PC-9 (cell line): ENCODE measurements at regions not wholly inside any gene's neighbourhood (a gene's known extent, or its start where the extent isn't known, plus 50 kb on each side); places are given as distances from the start of the nearest gene placed in this dataset.

Source experiments
- BruUV-seq: library from RNA; stranded (reverse); fragments of 400-500 nt; replicated peaks from 2 replicates; lab custom pipeline; 2021; lab: Mats Ljungman, UMichigan
- CTCF ChIA-PET: fragments of 300-600 bp; sonication (Branson Sonifier 250); formaldehyde crosslinking; loops from one replicate; lab custom pipeline; 2022; ENCODE audit warnings: antibody characterized with exemption; lab: Charles Lee
- POLR2A ChIA-PET: fragments of 300-600 bp; sonication (Branson Sonifier 250); formaldehyde crosslinking; loops from one replicate; lab custom pipeline; 2022; ENCODE audit warnings: antibody characterized with exemption; ENCODE audit not compliant: unreplicated experiment; lab: Charles Lee
- DNase-seq, 2 experiments: peaks; one replicate each; pipeline versions ENCODE4 v3.0.0 to v3.0.0-alpha.2; 2015 to 2022; ENCODE audit warnings: mixed read lengths in 1 of 2
- H2AFZ ChIP-seq: fragments of 200-600 bp; sonication (generic); 2 replicates; pipeline ENCODE4 v1.8.1; 2017; ENCODE audit warnings: antibody characterized with exemption
- H3F3A ChIP-seq: fragments of 200-600 bp; sonication (generic); 2 replicates; pipeline ENCODE4 v1.8.1; 2017; ENCODE audit warnings: antibody characterized with exemption, mild to moderate bottlenecking, low read depth; ENCODE audit not compliant: insufficient read depth
- H3K27ac ChIP-seq: fragments of 200-600 bp; sonication (generic); 2 replicates; pipeline ENCODE4 v1.6.1; 2016; ENCODE audit warnings: mixed run types
- H3K27me3 ChIP-seq: fragments of 200-600 bp; sonication (generic); 2 replicates; pipeline ENCODE4 v1.6.1; 2016; ENCODE audit warnings: low read depth, mixed run types; ENCODE audit not compliant: insufficient read depth
- H3K36me3 ChIP-seq: fragments of 200-600 bp; sonication (generic); 2 replicates; pipeline ENCODE4 v1.6.1; 2016; ENCODE audit warnings: low read depth, mixed run types
- H3K4me1 ChIP-seq: fragments of 200-600 bp; sonication (generic); replicated peaks from 2 replicates; pipeline ENCODE4 v1.6.1; 2016; ENCODE audit warnings: mixed run types; ENCODE audit not compliant: insufficient read depth
- H3K4me2 ChIP-seq: fragments of 200-600 bp; sonication (generic); 2 replicates; pipeline ENCODE4 v1.6.1; 2017; ENCODE audit warnings: mixed run types
- H3K4me3 ChIP-seq: fragments of 200-600 bp; sonication (generic); 2 replicates; pipeline ENCODE4 v1.6.1; 2016; ENCODE audit warnings: mixed run types
- H3K79me2 ChIP-seq: fragments of 200-600 bp; sonication (generic); 2 replicates; pipeline ENCODE4 v1.6.1; 2017; ENCODE audit warnings: low read depth, mixed run types
- H3K9me2 ChIP-seq: fragments of 200-600 bp; sonication (generic); 2 replicates; pipeline ENCODE4 v1.8.1; 2017; ENCODE audit warnings: mild to moderate bottlenecking; ENCODE audit not compliant: insufficient read depth
- H3K9me3 ChIP-seq: fragments of 200-600 bp; sonication (generic); 2 replicates; pipeline ENCODE4 v1.8.1; 2016; ENCODE audit warnings: low read depth; ENCODE audit not compliant: insufficient read depth
- H4K20me1 ChIP-seq: fragments of 200-600 bp; sonication (generic); 2 replicates; pipeline ENCODE4 v1.8.1; 2017; ENCODE audit not compliant: insufficient read depth
- EZH2 ChIP-seq: fragments of 200-600 bp; sonication (generic); IDR thresholded peaks from 2 replicates; pipeline ENCODE4 v1.8.0; 2017; ENCODE audit warnings: antibody characterized with exemption, low read depth
- intact Hi-C: fragments of 100-400 bp; cut with micrococcal nuclease; formaldehyde crosslinking; loops from one replicate; pipeline ENCODE4 v1.10.0; 2022; ENCODE audit not compliant: unreplicated experiment
- TF ChIP-seq, protein P1 (sequence below): fragments of 200-600 bp; sonication (generic); conservative IDR thresholded peaks from 2 replicates; pipeline ENCODE4 v1.6.1; 2017; ENCODE audit warnings: mixed run types, antibody characterized with exemption, mild to moderate bottlenecking, moderate library complexity

DNA sequence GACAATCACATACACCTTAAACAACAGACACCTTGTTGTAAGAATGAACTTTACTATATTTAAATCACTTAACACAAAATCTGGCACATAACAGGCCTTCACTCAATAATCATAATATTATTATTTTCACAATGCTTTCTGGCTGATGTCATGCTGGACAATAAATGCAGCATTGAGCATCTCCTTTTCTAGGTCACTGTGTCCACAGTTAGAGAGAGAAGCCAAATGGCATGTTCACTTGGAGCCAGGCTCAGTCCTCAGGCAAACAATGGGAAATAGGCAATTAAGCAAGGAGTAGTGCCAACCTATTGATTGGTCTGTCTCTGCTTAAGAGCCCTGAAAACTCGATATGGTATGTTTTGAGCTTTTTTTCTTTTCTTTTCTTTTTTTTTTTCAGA, 50.6 kb upstream of the KLF4 start:
- Histone ChIP-seq H3K27me3 (no peaks in the 10 kb centered on the region), H3K4me2 (no peak overlapping the region), H3K4me1 (peaks cover 8% of the 10 kb centered on the region; the same call in 1 of the 2 replicates), H3K36me3 (no peaks in the 10 kb centered on the region), H3K9me2 (no peaks in the 10 kb centered on the region), H4K20me1 (no peaks in the 10 kb centered on the region), H3K27ac (no peak overlapping the region), H3K9me3 (no peaks in the 10 kb centered on the region), H3K4me3 (no peak overlapping the region), H2AFZ (no peak overlapping the region), H3F3A (peaks cover 6% of the 10 kb centered on the region; the same call in 1 of the 2 replicates), H3K79me2 (no peaks in the 10 kb centered on the region)
- TF ChIP-seq, protein P1, sequence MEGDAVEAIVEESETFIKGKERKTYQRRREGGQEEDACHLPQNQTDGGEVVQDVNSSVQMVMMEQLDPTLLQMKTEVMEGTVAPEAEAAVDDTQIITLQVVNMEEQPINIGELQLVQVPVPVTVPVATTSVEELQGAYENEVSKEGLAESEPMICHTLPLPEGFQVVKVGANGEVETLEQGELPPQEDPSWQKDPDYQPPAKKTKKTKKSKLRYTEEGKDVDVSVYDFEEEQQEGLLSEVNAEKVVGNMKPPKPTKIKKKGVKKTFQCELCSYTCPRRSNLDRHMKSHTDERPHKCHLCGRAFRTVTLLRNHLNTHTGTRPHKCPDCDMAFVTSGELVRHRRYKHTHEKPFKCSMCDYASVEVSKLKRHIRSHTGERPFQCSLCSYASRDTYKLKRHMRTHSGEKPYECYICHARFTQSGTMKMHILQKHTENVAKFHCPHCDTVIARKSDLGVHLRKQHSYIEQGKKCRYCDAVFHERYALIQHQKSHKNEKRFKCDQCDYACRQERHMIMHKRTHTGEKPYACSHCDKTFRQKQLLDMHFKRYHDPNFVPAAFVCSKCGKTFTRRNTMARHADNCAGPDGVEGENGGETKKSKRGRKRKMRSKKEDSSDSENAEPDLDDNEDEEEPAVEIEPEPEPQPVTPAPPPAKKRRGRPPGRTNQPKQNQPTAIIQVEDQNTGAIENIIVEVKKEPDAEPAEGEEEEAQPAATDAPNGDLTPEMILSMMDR: no peak
- TF ChIP-seq EZH2: no peak
- no TSS peak for BruUV-seq
- no peak for DNase-seq
- intact Hi-C loops: no loop called here
- POLR2A ChIA-PET: no interaction called here
- CTCF ChIA-PET: no interaction called here

DNA sequence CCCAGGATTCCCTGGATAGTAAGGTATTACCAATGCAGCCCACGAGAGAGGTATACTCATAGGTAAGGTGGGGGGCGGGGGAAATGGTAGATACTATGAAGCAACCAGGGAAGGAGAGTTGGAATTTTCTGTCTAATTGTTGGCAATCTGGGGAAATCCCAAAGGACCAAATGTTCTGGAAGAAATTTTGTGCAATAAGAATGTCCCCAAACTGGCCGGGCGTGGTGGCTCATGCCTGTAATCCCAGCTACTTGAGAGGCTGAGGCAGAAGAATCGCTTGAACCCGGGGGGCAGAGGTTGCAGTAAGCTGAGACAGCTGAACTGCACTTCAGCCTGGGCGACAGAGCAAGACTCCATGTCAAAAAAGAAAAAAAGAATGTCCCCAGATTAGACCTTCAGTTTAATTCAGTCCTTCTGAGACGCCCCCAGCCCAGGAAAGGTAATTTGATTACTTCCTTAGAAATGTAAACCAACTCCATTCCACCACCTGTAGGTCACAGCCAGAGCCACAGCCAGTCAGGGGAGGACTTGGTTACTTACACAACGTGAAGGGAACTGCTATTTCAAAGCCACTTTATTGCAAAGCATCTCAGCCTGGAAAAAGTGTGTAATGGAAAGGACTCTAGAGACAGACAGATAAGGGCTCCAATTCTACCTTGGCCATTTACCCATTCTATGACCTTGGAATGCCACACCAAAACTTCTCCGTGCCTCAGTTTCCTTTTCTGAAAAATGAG, 50.0 kb upstream of the KLF4 start:
- no peaks in the 10 kb centered on the region for H3K36me3 ChIP-seq
- H3K9me2 ChIP-seq: no peaks in the 10 kb centered on the region
- CTCF ChIA-PET: no interaction called here
- no TSS peak for BruUV-seq
- TF ChIP-seq, protein P1: no peak; the same call in 1 of the 2 replicates
- no peak overlapping the region for H3K27ac ChIP-seq
- no peaks in the 10 kb centered on the region for H3K79me2 ChIP-seq
- H2AFZ ChIP-seq: no peak overlapping the region
- no peaks in the 10 kb centered on the region for H3K27me3 ChIP-seq
- intact Hi-C loops: no loop called here
- H3F3A ChIP-seq: peaks cover 6% of the 10 kb centered on the region; the same call in 1 of the 2 replicates
- no peak overlapping the region for H3K4me2 ChIP-seq
- H3K4me3 ChIP-seq: no peak overlapping the region
- H3K4me1 ChIP-seq: peaks cover 8% of the 10 kb centered on the region; the same call in 1 of the 2 replicates
- H4K20me1 ChIP-seq: no peaks in the 10 kb centered on the region
- peak in 1 of 2 experiments; percentile 42 for DNase-seq
- H3K9me3 ChIP-seq: no peaks in the 10 kb centered on the region
- POLR2A ChIA-PET: no interaction called here
